ENCODE measurements at regions not wholly inside any gene's neighbourhood (a gene's known extent, or its start where the extent isn't known, plus 50 kb on each side); places are given as distances from the start of the nearest gene placed in this dataset.

DNA sequence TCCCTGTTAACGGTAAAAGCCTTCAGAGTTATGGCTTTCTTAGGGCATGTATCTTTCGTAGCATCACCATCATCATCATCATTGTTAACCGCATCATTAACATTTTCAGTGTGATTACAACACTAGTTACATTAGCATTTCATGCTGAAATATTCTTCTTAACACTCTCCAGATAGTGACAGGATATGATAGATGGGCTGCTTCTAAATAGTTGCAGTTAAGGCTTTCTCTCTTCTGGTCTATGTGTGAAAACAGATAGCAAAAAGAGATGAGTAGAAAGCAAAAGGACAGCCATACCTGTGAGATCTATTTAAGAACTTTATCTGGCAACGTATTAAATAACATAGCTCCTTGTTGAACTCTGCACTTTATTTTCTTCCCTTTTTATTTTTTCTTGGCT, 1069.8 kb downstream of the ADGRL3 start:
- no peak for TF ChIP-seq CTCF (IDR thresholded peaks at IDR 0.05)
- intact Hi-C loops (cut with DNase I), result no loop called here
- no peak for DNase-seq (ENCODE audit: low spot score in 2 of 2)
- Histone ChIP-seq H3K4me1 (no peaks in the 10 kb centered on the region), H3K9me3 (no peaks in the 10 kb centered on the region), H3K4me3 (no peak overlapping the region), H3K27me3 (no peaks in the 10 kb centered on the region), H3K27ac (no peak overlapping the region), H3K36me3 (no peaks in the 10 kb centered on the region)

GRCh38 chr4:62263454-62263853, 1063.3 kb downstream of the ADGRL3 start:
- H3K4me3 ChIP-seq, result no peak overlapping the region
- no peaks in the 10 kb centered on the region for H3K9me3 ChIP-seq
- no peak for DNase-seq (ENCODE audit: low spot score in 2 of 2)
- no peaks in the 10 kb centered on the region for H3K36me3 ChIP-seq
- H3K4me1 ChIP-seq, result no peaks in the 10 kb centered on the region
- intact Hi-C loops (cut with DNase I), result no loop called here
- no peak overlapping the region for H3K27ac ChIP-seq
- TF ChIP-seq CTCF (IDR thresholded peaks at IDR 0.05), result no peak
- H3K27me3 ChIP-seq, result no peaks in the 10 kb centered on the region

DNA sequence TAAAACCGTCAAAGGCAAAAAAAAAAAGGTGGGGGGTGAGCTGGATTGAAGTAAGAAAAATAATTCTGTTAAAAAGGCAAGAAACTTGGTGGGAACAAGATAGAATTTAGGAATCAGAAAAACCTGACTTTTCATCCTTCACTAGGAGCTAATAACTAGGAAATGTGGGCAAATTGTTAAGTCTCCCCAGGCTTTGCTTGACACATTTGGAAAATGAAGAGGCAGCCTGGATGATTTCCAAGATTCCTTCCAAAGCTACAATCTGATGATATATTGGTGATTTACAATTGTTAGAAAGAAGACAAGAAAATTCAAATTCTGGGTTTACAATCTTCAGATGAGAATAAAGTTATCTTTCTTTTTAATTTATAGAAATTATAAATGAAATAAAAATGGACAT, 1062.5 kb downstream of the ADGRL3 start:
- DNase-seq (ENCODE audit: low spot score in 2 of 2), result no peak
- intact Hi-C loops (cut with DNase I), result no loop called here
- Histone ChIP-seq H3K9me3 (no peaks in the 10 kb centered on the region), H3K27ac (no peak overlapping the region), H3K27me3 (no peaks in the 10 kb centered on the region), H3K4me1 (no peaks in the 10 kb centered on the region), H3K4me3 (no peak overlapping the region), H3K36me3 (no peaks in the 10 kb centered on the region)
- TF ChIP-seq CTCF (IDR thresholded peaks at IDR 0.05), result no peak

DNA sequence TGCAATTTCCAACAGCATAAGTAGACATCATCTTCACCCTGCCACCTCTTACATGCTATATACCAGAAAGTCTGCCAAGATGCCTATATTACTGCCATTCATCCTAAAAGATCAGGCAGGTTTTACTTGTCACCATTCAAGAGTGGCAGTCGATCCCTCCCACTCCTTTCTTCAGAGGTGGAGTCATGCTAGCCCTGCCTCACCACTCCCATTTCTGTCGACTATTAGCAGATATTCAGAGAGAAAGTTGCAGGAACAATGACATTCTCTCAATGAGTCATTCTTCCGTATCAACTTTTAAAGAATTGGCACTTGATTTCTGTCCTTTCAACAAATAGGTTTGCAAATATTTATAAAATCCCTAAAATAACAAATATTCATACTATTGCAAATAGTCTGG, 1060.1 kb downstream of the ADGRL3 start:
- Histone ChIP-seq H3K36me3 (no peaks in the 10 kb centered on the region), H3K4me3 (no peak overlapping the region), H3K9me3 (no peaks in the 10 kb centered on the region), H3K27me3 (no peaks in the 10 kb centered on the region), H3K27ac (no peak overlapping the region), H3K4me1 (no peaks in the 10 kb centered on the region)
- DNase-seq (ENCODE audit: low spot score in 2 of 2), result no peak
- intact Hi-C loops (cut with DNase I), result no loop called here
- no peak for TF ChIP-seq CTCF (IDR thresholded peaks at IDR 0.05)

GRCh38 chr4:62256479-62256878, 1056.4 kb downstream of the ADGRL3 start:
- H3K27ac ChIP-seq, result no peak overlapping the region
- H3K4me1 ChIP-seq, result no peaks in the 10 kb centered on the region
- H3K36me3 ChIP-seq, result no peaks in the 10 kb centered on the region
- no peak for DNase-seq (ENCODE audit: low spot score in 2 of 2)
- H3K4me3 ChIP-seq, result no peak overlapping the region
- no peaks in the 10 kb centered on the region for H3K9me3 ChIP-seq
- TF ChIP-seq CTCF (IDR thresholded peaks at IDR 0.05), result no peak
- H3K27me3 ChIP-seq, result no peaks in the 10 kb centered on the region
- intact Hi-C loops (cut with DNase I), result no loop called here

- no peaks in the 10 kb centered on the region for H3K36me3 ChIP-seq
- no peaks in the 10 kb centered on the region for H3K4me1 ChIP-seq
- intact Hi-C loops (cut with DNase I), result no loop called here
- DNase-seq (ENCODE audit: low spot score in 2 of 2), result no peak
- H3K27ac ChIP-seq, result no peak overlapping the region
- TF ChIP-seq CTCF (IDR thresholded peaks at IDR 0.05), result no peak
- no peak overlapping the region for H3K4me3 ChIP-seq
- no peaks in the 10 kb centered on the region for H3K27me3 ChIP-seq
- no peaks in the 10 kb centered on the region for H3K9me3 ChIP-seq
These were observed 1052.6 kb downstream of the ADGRL3 start for GRCh38 chr4:62252728-62253127.
